PFSK-1 (cell line): ENCODE measurements at regions not wholly inside any gene's neighbourhood (a gene's known extent, or its start where the extent isn't known, plus 50 kb on each side); places are given as distances from the start of the nearest gene placed in this dataset.

ENCODE experiments used
- POLR2AphosphoS5 ChIP-seq: IDR thresholded peaks from 2 replicates; pipeline ENCODE4 v1.6.1; 2012; ENCODE audit warnings: low read depth, mild to moderate bottlenecking, control low read depth, low read length, moderate library complexity
- REST ChIP-seq, 2 experiments: IDR thresholded peaks; 2 replicates each; pipeline versions ENCODE4 v1.6.1 to v1.8.0; 2011 to 2012; ENCODE audit warnings: low read depth in 2 of 2, low read length in 2 of 2, control low read depth in 1 of 2, inconsistent platforms in 1 of 2, mild to moderate bottlenecking in 1 of 2, moderate library complexity in 1 of 2; ENCODE audit not compliant: insufficient read depth in 1 of 2

DNA sequence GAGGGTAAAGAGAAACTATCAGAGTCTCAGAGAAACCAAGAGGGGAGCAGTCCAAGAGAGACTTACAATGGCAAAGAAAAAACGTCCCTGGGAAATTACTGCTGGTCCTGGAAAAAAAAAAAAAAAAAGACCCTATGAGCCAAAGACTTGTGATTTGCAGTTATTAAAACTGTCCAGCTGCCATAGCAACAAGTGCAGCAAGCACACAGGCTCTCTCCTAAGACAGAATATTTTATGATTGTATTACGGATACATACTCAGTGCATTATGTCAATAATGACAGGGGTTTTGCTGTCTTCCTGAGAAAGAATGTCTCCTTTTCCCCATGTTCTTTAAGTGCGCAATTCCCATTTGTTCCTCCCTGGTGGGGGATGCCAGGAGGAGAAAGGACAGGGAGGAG lies 178.5 kb downstream of the GPAM start:
- TF ChIP-seq REST (IDR thresholded peaks at IDR 0.05; ENCODE audit: insufficient read depth in 1 of 2, low read depth in 2 of 2, low read length in 2 of 2) (no peak), POLR2AphosphoS5 (no peak)
